Activated CD4-positive, alpha-beta T cell treated with anti-CD3 and anti-CD28 coated beads, Interleukin-2, Interleukin-4, amounts not matched to agents 100 ng/mL and 50 ng/mL, durations not matched to agents 16 hours and 8 hours (primary cell): ENCODE measurements at regions not wholly inside any gene's neighbourhood (a gene's known extent, or its start where the extent isn't known, plus 50 kb on each side); places are given as distances from the start of the nearest gene placed in this dataset.
"Not testable (repeated sequence)": the region's sequence is repeated elsewhere in the genome, so short reads cannot be mapped to it uniquely, and the experiment has no call there.

Experiments used
- DNase-seq: peaks from one replicate; pipeline ENCODE4 v3.0.0-alpha.2; 2020; ENCODE audit warnings: low spot score

DNA sequence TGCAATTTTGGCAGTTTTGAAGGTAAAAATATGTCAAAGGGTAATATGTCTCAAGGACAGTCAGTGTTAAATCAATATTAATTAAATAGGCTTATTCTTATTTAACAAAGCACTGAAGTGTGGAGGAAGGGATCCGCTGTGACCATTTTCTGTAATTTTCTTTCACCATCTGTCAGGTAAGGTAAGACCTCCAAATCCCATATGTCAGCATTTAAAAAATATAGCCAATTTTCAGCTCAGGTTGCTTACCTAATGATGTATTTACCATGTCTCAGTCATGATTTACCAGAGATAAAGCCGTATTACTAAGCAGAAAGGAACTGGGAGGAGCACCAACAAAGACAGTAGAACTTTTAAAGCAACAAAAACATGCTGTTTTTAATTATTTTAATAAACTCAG is 683.9 kb downstream of the CCSER2 start:
- no peak for DNase-seq

DNA sequence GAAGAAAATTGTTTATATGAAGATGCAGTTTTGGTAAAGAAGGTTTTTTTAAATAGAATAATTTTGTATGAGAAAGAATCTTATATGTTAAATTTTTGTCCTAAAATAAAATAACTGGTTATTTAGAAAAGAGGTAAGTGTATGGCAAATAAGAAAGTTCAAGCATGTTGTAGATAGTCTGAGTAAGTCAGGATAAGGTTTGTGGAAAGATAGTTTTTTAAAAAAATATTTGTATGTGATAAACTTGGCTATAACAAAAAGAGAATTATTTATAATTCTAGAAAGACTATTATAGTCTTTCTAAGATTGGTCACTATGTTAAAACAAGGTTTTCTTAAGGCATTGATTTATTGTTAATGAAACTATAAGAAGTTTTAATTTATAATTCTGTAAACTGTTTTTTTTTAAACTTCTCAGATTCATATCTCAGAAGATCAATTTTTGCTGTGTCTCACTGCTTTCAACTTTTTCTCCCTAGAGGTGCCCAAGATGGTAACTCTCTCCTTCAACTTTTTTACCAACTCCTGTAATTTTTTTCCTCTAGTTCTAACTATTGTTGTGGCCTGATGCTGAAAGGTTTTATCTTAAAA is 698.6 kb downstream of the CCSER2 start:
- no peak for DNase-seq

- no peak for DNase-seq
Measured at GRCh38 chr10:85032981-85033380, 704.6 kb downstream of the CCSER2 start.

DNA sequence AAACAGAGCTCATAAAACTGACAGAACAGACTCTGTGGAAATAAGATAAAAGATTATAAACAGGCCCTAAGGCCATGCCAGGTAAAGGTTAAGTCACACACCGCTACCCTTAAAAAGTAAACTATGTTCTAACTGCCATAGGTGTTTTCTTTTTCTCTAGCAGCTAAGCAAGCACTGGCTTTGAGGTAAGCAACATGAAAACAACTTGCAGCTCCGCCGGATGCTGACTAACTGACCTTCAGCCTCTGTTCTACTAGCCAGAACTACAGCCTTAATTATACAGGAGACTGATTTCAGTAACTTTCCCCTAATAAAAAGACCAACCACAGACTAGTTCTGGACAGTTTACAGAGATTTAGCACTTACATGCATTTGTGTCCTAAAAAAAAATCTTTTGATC is 708.3 kb downstream of the CCSER2 start:
- no peak for DNase-seq

GRCh38 chr10:85039311-85039710 is 710.9 kb downstream of the CCSER2 start:
- no peak for DNase-seq

DNA sequence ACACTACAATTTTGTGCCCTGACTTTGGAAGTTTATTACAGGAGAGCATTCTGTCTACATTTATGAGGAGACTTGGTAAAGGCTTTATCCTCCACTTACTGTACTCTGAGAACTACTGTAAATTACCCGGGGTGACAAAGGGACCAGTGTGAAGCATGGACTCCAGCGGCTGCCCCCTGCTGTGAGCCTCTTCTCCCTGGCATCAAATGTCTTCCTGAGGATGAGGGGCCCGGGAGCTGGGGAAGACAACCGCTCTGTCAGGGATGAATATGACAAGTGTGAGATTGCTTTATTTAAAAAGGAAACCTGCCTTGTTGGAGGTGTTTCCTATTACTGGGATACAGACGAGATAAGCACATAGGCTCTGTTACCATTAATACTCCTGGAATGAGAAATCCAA is 714.8 kb downstream of the CCSER2 start:
- DNase-seq: no peak

DNA sequence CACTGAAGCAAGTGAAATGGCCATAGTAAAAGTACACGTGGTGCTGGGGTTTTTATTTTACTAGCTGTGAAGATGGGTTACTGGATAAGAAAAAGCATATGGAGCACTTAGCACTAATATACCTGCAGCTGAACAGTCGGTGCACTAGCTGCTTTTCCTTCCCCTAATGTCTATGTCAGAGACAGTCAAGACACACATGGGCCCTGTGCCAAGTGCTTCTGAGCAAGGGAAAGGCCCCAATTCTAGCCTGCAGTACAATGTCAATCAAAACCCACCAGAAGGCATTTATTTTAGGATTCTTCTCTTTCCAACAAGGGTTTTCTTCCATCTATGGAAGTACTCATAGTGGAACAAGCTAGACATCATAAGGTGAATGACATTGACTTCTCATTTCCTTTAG is 716.7 kb downstream of the CCSER2 start:
- DNase-seq: no peak

GRCh38 chr10:85047170-85047834 is 718.9 kb downstream of the CCSER2 start:
- no peak for DNase-seq

DNA sequence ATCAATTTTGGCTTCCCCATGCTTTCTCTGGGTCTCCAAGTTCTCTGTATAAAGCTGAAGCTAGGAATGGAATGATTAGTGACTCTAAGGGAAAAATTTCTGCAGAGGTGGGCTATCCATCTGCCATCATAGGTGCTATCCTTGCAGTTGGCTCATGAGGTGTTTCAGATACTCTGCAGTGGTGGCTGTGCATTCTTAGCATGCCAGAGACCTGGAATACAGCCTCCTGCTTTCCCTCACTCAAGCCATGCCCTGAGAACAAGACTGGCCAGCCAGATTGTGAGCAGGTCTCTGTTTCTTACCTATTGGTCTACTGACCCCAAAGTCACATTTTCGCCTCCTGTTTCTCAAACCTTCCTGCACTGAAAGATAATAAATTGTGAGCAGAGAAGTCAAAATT is 719.6 kb downstream of the CCSER2 start:
- DNase-seq: no peak

DNA sequence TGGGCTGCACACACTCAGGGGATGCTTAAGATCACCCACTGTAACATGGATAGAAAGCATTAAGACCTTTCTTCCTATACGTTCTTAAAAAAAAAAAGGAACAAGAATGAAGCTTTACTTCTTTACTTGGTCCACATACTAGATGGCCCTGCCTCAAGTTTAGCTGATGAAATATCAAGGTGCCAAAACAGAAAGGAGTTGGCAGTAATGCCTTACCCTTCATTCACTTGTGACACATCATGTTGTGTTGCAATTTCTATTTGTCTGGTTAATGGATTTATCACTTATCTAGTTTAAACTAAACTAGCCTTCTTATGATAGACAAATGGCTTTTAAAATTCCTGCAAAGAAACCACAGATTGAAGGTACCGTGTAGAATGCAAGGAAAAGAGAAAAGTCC is 720.3 kb downstream of the CCSER2 start:
- no peak for DNase-seq

GRCh38 chr10:85060944-85061343 is 732.6 kb downstream of the CCSER2 start:
- no peak for DNase-seq

- no peak for DNase-seq
Measured at GRCh38 chr10:85061401-85061800, 733.0 kb downstream of the CCSER2 start.

- no peak for DNase-seq
Measured at GRCh38 chr10:85067955-85068354, 739.6 kb downstream of the CCSER2 start.

- no peak for DNase-seq
Measured at GRCh38 chr10:85080934-85081333, 752.5 kb downstream of the CCSER2 start.

DNA sequence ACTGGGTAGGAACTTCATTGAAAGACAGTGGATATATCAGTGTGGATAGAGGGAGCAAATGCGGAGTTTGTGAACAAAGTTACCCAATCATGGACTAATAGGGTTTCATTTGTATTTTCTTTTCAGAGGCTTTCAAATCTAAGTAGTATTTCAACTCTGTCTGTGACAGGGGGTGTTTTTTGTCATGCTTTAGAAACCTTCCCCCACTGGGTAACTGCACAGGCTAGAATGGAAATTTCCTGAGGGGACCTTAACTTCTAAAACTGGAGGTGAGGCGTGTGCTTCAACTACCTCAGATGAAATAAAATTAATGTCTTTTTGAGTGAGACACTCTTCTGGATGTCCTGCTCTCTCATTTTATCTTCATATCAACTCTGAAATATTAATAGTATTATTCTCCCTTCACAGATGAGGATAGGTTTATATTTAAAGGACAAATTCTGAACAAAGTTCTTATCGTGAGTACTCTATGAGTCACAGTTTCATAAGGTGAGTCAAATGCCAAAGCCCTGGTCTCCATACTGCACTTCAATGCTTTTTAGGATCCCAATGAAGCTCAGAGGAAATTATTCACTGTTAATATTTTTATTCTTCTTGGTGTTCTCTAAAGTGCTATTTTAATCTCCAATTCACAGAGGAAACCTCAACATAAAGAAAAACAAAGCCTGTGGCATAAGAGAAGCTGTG is 770.6 kb downstream of the CCSER2 start:
- no peak for DNase-seq

GRCh38 chr10:85100495-85100894 is 772.1 kb downstream of the CCSER2 start:
- no peak for DNase-seq

DNA sequence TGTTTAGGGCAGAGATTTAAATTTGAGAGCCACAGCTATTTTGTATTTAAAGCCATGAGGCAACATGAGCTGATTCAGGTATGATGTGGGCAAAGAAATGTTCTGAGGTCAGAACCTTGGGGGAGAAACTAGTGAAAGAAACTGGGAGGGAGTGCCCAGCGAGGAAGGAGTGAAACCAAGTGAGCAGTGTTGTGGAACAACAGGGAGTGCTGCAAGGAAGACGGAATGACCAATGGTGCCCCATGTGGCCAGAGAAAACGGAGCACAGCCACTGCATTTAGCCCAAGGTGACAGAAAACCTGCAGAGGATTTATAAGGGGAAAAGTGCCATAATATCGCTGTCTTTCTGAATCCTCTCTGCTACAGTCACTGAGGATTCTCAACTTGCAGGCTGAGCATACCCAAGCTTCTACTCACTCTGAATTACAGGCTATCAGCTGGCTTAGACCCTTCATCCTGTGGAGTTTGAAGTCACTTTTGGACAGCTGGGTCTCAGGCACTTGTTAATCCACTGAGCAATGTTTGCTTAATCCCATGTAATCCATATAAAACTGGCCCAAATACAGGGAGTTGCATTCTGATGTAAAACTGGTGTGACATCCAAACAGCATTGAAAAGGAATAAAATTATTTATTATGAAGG is 777.3 kb downstream of the CCSER2 start:
- DNase-seq: no peak

DNA sequence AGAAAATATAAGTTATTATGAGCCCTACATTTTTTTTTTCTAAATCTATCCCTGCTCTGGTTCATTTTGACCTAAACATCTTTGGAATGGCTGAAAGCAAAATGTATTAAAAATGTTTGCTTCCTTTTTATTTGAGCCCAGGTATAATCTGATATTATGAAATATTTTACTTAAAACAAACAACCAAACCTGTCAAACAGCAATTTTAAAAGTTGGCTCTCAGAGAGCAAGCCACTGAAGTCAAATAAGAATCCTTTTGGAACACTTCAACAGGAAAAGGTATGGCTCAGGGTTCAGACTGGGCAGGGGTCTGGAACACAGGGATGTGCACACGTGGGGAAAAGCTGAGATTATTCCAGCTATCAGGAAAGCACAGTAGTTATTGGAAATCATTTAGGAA is 782.9 kb downstream of the CCSER2 start:
- DNase-seq: no peak

DNA sequence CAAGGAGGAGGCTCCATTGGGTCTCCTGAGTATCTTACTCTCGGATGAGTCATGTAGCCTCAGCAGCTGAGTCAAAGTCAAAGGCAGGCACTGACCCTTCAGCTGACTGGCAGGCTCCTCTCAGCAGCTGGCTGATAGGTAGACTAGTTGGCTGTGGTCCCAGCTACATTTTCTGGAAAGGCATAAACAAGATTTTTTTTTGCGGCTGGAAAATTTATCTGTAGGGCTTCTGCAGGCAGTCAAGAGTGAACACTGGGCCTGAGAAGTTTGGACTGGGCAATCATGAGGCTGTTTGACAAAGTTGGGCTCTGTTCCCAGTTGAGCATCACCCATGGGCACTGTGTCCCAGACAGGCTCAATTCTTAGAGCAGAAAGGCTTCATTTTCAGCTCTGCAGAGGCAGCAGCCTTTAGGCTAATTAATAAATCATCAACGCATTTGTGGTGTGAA is 796.2 kb downstream of the CCSER2 start:
- DNase-seq: no peak

DNA sequence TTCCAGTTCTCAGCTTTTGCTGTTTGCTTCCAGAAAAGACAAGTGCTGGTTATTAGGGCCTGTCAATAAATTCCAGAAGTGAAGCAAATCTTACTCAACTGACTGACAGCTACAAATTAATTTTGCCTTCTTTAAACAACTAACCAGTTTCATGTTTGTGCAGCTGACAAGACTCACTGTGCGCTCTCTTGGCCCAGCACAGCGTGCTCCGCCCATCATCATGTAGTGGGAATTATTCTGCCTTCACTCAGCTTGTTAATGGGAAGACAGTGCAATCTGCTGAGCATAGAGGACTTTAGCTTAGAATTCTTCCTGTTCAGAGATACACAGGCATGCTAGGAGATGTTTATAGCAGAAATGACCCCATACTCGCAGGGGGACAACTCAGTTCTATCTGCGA is 808.9 kb downstream of the CCSER2 start:
- no peak for DNase-seq

DNA sequence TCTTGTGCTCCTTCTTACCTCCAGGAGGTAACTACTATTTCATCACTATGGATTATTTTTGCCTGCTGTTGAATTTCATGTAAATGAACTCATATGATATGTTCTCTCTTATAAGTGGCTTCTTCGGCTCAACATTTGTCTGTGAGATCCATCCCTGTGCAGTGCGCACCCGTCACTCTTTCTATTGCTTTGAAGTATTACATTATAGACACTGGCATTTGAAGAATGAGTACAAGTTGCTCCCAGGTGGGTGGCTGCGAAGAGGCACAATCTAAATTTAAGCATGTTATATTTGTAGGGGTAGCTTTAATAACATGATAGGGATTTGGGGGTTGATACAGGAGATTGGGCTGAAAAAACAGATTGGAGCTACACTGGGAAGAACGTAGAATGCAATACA is 809.7 kb downstream of the CCSER2 start:
- DNase-seq: no peak

DNA sequence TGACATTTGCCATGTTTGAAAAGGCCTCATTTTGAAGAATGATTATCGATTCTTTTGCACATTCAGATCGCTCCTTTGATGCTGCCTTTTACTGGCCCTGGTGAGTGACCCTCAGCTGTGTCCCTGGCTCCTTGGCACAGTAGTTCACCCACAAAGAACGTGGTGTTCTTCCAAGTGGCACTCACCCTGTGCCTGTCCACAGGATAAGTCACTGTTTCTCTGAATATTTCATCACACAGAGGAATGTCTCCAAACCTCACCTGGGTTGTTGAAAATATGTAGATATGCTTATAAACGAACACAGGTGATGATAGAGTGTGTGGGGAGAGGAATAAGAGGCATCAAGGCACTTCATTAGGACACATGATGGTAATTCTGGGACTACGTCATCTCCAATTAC is 810.7 kb downstream of the CCSER2 start:
- DNase-seq: no peak

- not testable (repeated sequence) for DNase-seq
Measured at GRCh38 chr10:85141520-85141919, 813.1 kb downstream of the CCSER2 start.
